ENCODE measurements at regions not wholly inside any gene's neighbourhood (a gene's known extent, or its start where the extent isn't known, plus 50 kb on each side); places are given as distances from the start of the nearest gene placed in this dataset.
A peak's percentile ranks its signal among the peaks of the same experiment; 100 is the strongest.

GRCh38 chr6:14207448-14207847, 89.9 kb downstream of the CD83 start:
- H3K4me3 ChIP-seq, result no peak overlapping the region
- no peak for DNase-seq (ENCODE audit: low spot score)
- TF ChIP-seq, protein P1, sequence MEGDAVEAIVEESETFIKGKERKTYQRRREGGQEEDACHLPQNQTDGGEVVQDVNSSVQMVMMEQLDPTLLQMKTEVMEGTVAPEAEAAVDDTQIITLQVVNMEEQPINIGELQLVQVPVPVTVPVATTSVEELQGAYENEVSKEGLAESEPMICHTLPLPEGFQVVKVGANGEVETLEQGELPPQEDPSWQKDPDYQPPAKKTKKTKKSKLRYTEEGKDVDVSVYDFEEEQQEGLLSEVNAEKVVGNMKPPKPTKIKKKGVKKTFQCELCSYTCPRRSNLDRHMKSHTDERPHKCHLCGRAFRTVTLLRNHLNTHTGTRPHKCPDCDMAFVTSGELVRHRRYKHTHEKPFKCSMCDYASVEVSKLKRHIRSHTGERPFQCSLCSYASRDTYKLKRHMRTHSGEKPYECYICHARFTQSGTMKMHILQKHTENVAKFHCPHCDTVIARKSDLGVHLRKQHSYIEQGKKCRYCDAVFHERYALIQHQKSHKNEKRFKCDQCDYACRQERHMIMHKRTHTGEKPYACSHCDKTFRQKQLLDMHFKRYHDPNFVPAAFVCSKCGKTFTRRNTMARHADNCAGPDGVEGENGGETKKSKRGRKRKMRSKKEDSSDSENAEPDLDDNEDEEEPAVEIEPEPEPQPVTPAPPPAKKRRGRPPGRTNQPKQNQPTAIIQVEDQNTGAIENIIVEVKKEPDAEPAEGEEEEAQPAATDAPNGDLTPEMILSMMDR (IDR thresholded peaks at IDR 0.05), result no peak
- no peak overlapping the region for H3K27ac ChIP-seq

DNA sequence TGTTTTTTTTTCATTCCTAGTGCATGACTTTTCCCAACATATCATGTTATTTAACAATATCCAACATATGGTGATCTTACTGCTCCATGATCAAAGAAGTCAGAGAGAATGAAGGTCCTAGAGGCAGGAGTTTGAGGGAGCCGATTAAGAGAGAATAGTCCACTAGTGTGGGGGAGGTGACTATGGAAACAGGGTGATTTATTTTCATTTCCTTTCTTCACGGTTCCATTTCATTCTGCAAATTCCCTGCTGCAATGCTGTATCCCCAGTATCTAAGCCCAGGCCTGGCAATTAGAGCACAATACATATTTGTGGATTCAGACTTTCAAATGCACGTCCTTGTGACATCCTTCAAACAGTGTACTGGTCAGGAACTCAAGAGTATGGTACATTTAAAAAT, 91.4 kb downstream of the CD83 start:
- Histone ChIP-seq H3K4me3 (no peak overlapping the region), H3K27ac (no peak overlapping the region)
- TF ChIP-seq, protein P1 (IDR thresholded peaks at IDR 0.05), result no peak
- DNase-seq (ENCODE audit: low spot score), result no peak

- TF ChIP-seq, protein P1 (IDR thresholded peaks at IDR 0.05), result no peak
- Histone ChIP-seq H3K27ac (no peak overlapping the region), H3K4me3 (no peak overlapping the region)
- DNase-seq (ENCODE audit: low spot score), result no peak
Measured at GRCh38 chr6:14210077-14210476, 92.5 kb downstream of the CD83 start.

GRCh38 chr6:14210663-14211561, 93.3 kb downstream of the CD83 start:
- TF ChIP-seq, protein P1 (IDR thresholded peaks at IDR 0.05), result peak; percentile 66
- Histone ChIP-seq H3K4me3 (peak overlapping the region; percentile 78), H3K27ac (peak overlapping the region; percentile 40 to 71)
- DNase-seq (ENCODE audit: low spot score), result peak; percentile 93

GRCh38 chr6:14211562-14211942, 94.0 kb downstream of the CD83 start:
- TF ChIP-seq, protein P1 (IDR thresholded peaks at IDR 0.05), result no peak
- peak overlapping the region; percentile 78 for H3K4me3 ChIP-seq
- no peak for DNase-seq (ENCODE audit: low spot score)

DNA sequence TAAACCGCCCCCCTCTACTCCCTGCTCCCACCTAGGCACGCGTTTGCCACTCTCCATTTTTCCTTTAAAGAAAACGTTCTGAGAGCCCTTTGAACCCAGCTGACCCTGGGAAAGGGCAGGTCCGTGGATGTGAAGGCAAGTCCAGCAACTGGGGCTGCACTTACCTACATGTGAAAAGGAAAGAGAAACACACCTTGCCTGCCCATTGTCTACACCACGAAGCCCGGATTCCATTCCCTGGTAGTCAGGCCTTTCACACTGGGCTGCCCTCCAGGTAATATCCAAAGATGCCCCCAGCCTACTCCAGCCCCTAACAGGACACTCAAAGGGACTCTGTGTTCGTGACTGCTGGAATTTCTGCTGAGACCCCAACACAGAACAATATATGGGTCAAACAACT, 94.4 kb downstream of the CD83 start:
- Histone ChIP-seq H3K27ac (no peak overlapping the region), H3K4me3 (peak overlapping the region; percentile 78)
- TF ChIP-seq, protein P1 (IDR thresholded peaks at IDR 0.05), result no peak

More at GRCh38 chr6:14211562-14211942, 94.0 kb downstream of the CD83 start:
- H3K27ac ChIP-seq, result peak overlapping the region; percentile 22 to 71

GRCh38 chr6:14212632-14213031, 95.1 kb downstream of the CD83 start:
- DNase-seq (ENCODE audit: low spot score), result no peak
- TF ChIP-seq, protein P1 (IDR thresholded peaks at IDR 0.05), result no peak
- Histone ChIP-seq H3K27ac (no peak overlapping the region), H3K4me3 (no peak overlapping the region)

More for the DNA sequence above, 94.4 kb downstream of the CD83 start:
- no peak for DNase-seq (ENCODE audit: low spot score)

Data from coronary artery (tissue), 2 donors.